Posterior cingulate gyrus (tissue), 11 donors: ENCODE measurements at regions not wholly inside any gene's neighbourhood (a gene's known extent, or its start where the extent isn't known, plus 50 kb on each side); places are given as distances from the start of the nearest gene placed in this dataset.

Source experiments
- DNase-seq, 10 donors: peaks; one replicate each; pipeline versions ENCODE4 v3.0.0 to v3.0.0-alpha.2; 2020 to 2021; ENCODE audit warnings: mixed read lengths in 3 of 10
- intact Hi-C: fragments of 100-400 bp; cut with DNase I; formaldehyde crosslinking; loops from one replicate; pipeline ENCODE4 v1.15.1; 2023

DNA sequence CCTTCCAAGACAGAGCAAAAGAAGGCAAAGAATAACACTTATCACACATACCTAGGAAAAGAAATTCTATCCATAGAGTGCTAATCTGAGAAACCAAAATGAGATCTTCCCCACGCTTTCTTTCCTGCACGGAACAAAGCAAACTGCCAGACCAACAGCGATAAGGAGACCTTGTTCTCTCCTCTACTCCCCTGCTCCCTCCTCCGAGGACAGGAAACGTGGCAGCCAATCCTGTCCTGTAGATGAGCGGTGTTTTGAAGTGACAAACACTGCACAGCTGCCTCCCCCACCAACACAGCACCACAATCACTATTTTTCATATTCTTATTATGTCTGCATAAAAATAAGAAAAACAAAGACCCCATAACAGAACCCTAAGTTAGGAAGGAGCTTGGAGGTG is 113.9 kb upstream of the IRS2 start:
- intact Hi-C loops: no loop called here
- DNase-seq: no peak

GRCh38 chr13:109899748-109900147 is 113.4 kb upstream of the IRS2 start:
- intact Hi-C loops: no loop called here
- no peak for DNase-seq

- intact Hi-C loops: no loop called here
- no peak for DNase-seq
Measured at GRCh38 chr13:109899316-109899715, 112.9 kb upstream of the IRS2 start.

DNA sequence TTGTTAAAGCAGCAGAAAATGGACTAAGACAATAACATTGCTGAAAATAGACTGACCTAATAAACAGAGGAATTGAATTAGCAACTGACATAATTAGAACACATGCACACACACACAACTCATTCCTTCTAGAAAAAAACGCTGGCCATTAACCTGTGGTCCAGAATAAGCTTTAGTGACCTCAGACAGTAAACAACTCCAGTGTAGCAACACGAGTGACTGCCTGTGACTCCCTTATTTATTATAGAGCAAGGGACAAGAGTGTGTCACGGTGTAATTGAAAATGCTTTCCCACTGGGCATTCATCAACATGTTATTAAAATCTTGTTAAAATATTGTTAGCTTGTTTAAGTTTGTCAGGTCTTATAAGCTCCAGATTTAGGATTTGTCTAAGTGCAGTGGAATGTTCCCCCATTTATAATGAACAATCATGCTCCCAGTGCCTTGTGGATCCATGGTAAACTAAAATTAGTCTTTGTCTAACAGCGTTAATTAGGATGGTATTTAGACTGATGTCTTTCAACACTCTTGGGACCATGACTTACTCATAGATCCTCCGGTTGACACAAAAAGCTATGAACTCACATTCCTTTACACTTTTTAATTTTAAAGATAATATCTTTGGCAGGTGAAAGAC is 111.7 kb upstream of the IRS2 start:
- intact Hi-C loops: no loop called here
- DNase-seq: no peak

- intact Hi-C loops: no loop called here
- DNase-seq: no peak
Measured at GRCh38 chr13:109892101-109892500, 105.7 kb upstream of the IRS2 start.

GRCh38 chr13:109885235-109885634 is 98.9 kb upstream of the IRS2 start:
- DNase-seq: no peak
- intact Hi-C loops: no loop called here

GRCh38 chr13:109884462-109884861 is 98.1 kb upstream of the IRS2 start:
- intact Hi-C loops: no loop called here
- DNase-seq: no peak

- no peak for DNase-seq
- intact Hi-C loops: no loop called here
Measured at GRCh38 chr13:109883181-109884180, 97.1 kb upstream of the IRS2 start.

GRCh38 chr13:109881961-109882558 is 95.7 kb upstream of the IRS2 start:
- no peak for DNase-seq
- intact Hi-C loops: no loop called here

- intact Hi-C loops: no loop called here
- peak in 5 of 10 donors; percentile 11 to 91 (median 77) for DNase-seq
Measured at GRCh38 chr13:109881347-109881725, 95.0 kb upstream of the IRS2 start.

- intact Hi-C loops: no loop called here
- DNase-seq: peak in 1 of 10 donors; percentile 69
Measured at GRCh38 chr13:109880371-109881346, 94.3 kb upstream of the IRS2 start.

DNA sequence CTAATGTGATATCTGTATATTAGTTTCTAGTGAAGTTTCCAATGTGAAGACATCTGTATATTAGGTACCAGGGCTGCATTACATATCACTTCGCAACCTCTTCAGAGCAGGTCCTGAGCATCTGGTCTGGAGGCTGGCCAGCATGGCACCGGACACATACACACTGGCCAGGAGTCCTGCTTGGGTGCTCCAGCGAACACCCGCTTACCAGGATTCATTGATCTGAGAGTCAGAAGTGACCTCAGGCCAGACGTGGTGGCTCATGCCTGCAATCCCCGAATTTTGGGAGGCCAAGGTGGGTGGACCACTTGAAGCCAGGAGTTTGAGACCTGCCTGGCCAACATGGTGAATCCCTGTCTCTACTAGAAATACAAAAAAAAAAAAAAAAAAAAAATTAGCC is 93.0 kb upstream of the IRS2 start:
- intact Hi-C loops: no loop called here

GRCh38 chr13:109877809-109878208 is 91.4 kb upstream of the IRS2 start:
- DNase-seq: no peak
- intact Hi-C loops: no loop called here

More for the DNA sequence above, 93.0 kb upstream of the IRS2 start:
- peak in 2 of 10 donors; percentile 68 to 75 for DNase-seq

DNA sequence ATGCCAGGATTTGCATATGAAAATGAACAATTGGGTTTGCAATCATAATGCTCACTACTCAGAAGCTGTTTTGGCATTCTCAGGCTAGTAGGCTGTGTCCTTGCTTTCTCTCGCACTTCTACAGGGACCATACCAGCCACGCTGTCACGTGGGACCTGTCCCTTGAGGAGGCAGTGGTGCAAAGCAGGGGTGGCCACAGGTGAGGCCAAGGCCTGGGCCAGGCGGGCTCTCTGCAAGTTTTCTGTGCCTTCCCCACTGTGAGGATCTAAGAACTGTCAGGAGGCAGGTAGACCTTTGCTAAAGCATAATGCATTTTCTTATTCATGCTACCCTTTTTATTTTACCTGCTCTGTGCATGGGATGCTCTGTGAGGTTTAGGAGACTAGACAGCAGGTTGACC is 89.4 kb upstream of the IRS2 start:
- peak in 1 of 10 donors; percentile 79 for DNase-seq

DNA sequence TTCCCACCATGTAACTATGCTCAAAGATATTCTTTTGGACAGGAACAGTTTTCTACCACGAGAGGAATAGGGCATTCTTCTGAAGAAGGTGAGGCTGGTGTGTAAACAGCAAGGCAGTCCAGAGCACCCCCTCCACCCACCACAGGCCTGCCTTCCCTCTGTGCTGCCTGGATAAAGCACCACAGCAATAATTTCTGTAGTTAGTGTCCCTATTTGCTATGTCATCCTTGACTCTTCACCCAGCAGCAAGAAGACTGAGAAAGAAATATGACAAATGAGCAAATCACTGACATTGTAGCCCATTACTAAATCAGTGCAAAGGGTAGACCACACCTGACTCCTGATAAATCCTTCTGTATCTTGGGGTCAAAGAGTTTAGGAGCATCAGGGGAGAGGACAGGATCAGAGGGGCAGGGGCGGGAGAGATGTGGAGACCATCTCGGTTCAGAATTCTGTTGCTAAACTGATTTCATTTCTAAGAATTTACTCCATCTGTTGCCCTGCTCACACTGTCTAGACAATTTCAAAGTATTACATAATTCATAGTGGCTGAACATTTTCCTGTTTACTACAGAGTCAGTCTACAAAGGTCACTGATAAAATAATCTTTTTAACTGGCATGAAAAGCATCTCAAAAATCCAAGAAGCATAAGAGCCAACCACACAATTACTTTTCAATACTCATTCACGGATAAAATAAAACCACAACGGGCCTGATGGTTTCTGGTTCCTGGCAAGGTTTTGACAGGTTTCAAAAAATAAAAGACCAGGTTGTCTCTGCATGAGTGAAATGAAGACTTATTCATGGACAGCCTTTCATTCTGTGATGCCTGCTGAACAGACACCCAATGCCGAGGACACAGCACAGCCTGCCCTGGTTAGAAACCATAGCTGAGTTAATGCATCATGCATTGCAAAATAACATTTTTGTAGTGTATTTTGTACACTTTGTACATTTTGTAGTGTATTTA is 88.4 kb upstream of the IRS2 start:
- intact Hi-C loops: no loop called here
- no peak for DNase-seq

More for the DNA sequence above, 89.4 kb upstream of the IRS2 start:
- intact Hi-C loops: no loop called here

DNA sequence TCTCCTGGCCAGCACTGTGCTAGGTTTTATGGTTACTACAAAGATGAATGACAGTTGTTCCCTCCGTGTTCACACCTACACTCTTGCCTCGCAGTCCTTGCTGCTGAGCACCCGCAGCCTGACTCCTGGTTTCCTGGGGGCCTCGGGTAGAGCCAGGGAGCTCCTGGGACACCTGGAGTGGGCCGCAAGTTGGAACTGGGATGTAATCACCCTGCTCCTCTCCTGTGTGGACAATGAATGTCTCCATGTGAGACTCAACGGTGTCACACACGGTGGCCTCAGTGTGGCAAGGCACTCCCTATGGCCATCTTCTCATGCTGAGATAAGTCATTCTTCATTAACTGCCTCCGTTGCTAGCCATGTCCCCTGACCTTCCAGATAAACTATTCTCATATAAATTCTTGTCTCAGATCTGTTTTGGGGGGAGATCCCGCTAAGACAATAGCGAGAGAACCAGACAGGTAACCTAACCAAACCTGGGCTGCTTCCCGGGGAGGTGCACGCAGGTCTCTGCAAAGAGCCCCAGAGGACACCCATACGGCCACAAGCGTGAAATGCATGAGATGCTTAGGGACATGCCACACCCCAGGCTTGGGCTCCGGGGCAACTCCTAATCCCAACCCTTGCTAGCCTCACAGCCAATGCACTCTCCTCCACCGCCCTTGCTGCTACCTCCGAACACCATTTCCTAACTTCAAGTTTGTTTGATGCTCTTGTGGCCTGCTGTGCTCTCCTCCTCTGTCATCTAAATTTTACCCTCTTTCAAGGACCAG is 87.2 kb upstream of the IRS2 start:
- intact Hi-C loops: no loop called here

GRCh38 chr13:109872864-109873263 is 86.5 kb upstream of the IRS2 start:
- intact Hi-C loops: no loop called here
- no peak for DNase-seq

More for the DNA sequence above, 87.2 kb upstream of the IRS2 start:
- DNase-seq: peak in 1 of 10 donors; percentile 66

DNA sequence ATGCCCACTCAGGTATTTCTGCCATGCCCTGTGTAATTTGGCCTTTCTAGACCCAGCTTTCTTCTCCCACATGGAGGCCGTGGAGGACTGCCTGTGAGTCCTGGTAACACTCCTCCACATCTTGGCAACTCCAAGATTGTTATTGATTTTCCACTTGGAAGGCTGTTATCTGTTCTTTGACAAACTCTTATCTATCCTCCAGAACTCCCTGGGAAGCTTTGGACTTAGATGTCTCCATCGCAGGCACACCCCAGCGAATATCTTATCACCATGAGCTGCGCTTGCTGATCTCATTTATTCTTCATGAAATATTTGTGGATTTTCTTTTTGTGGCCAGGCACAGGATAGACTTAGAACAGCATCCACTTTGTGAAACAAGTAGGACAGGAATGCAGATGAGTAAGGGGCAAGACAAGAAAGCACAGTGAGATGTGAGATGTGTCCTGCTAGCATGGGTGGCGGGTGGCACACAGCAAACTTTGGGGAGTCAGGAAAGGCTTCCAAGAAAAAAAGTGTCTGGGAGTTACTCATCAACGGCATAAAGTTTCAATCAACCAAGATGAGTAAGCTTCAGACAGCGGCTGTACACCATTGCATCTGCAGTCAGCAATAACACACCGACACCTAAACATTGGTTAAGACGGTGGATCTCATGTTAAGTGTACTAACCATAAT is 84.5 kb upstream of the IRS2 start:
- DNase-seq: no peak
- intact Hi-C loops: no loop called here
